ENCODE measurements at regions not wholly inside any gene's neighbourhood (a gene's known extent, or its start where the extent isn't known, plus 50 kb on each side); places are given as distances from the start of the nearest gene placed in this dataset.

DNA sequence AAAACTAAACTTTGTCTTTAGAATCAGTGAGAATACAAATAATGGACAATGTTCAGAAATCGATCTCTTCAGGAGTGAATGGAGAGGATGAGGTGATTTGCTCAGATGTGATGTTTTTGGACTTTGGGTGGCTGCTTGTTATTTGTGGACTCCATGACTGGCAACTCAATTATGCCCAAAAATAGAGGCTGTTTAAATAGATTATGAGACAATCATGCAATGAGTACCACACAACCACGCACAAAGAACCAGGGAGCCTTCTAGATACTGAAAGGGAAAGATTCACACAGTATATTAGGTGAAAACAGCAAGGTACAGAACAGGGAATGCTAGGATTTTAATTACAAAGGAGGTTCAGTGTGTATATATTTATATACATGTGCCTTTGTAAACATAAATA, 141.3 kb upstream of the ANK3 start:
- no peak for TF ChIP-seq EZH2 (IDR thresholded peaks at IDR 0.05; ENCODE audit: borderline replicate concordance, low read length)
- TF ChIP-seq, protein P1, sequence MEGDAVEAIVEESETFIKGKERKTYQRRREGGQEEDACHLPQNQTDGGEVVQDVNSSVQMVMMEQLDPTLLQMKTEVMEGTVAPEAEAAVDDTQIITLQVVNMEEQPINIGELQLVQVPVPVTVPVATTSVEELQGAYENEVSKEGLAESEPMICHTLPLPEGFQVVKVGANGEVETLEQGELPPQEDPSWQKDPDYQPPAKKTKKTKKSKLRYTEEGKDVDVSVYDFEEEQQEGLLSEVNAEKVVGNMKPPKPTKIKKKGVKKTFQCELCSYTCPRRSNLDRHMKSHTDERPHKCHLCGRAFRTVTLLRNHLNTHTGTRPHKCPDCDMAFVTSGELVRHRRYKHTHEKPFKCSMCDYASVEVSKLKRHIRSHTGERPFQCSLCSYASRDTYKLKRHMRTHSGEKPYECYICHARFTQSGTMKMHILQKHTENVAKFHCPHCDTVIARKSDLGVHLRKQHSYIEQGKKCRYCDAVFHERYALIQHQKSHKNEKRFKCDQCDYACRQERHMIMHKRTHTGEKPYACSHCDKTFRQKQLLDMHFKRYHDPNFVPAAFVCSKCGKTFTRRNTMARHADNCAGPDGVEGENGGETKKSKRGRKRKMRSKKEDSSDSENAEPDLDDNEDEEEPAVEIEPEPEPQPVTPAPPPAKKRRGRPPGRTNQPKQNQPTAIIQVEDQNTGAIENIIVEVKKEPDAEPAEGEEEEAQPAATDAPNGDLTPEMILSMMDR (IDR thresholded peaks at IDR 0.05; ENCODE audit: low read length), result no peak
- Histone ChIP-seq H4K20me1 (ENCODE audit: insufficient read depth, low read length) (no peaks in the 10 kb centered on the region), H3K36me3 (ENCODE audit: insufficient read depth, low read length) (no peaks in the 10 kb centered on the region), H3K79me2 (ENCODE audit: insufficient read depth, low read length) (no peaks in the 10 kb centered on the region), H3K9me3 (ENCODE audit: low read length) (no peaks in the 10 kb centered on the region), H3K4me3 (ENCODE audit: low read depth, low read length, poor library complexity, severe bottlenecking) (no peak overlapping the region), H3F3A (ENCODE audit: insufficient read depth, low read length) (no peaks in the 10 kb centered on the region), H3K4me1 (ENCODE audit: insufficient read depth, low read length, severe bottlenecking) (no peaks in the 10 kb centered on the region), H3K27me3 (ENCODE audit: insufficient read depth, low read length) (no peaks in the 10 kb centered on the region), H3K9ac (ENCODE audit: low read length) (no peak overlapping the region), H2AFZ (ENCODE audit: low read length) (no peak overlapping the region), H3K27ac (ENCODE audit: low read depth, low read length, poor library complexity, severe bottlenecking) (no peak overlapping the region), H3K9me2 (ENCODE audit: low read depth, low read length) (no peaks in the 10 kb centered on the region), H3K4me2 (ENCODE audit: low read length) (no peak overlapping the region)

DNA sequence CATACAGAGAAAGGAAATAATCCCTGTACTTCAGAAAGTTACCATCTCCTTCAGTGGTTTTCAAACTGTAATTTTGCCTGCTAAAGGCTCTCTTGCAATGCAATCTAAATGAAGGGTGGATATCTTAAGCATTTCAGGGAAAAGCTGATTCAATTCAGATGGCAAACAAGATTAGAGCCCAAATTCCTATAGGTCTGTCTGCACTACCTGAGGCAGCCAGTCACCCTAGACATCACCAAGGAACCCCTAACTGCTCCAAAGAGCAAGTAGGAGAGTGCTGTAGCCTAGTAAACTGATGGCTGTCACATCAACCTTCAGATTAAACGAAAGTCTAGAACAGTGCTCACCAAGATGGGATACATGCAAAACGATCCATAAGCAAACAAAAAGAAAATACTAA, 138.0 kb upstream of the ANK3 start:
- no peaks in the 10 kb centered on the region for H3K27me3 ChIP-seq (ENCODE audit: insufficient read depth, low read length)
- no peaks in the 10 kb centered on the region for H3K9me2 ChIP-seq (ENCODE audit: low read depth, low read length)
- H3K27ac ChIP-seq (ENCODE audit: low read depth, low read length, poor library complexity, severe bottlenecking), result no peak overlapping the region
- H2AFZ ChIP-seq (ENCODE audit: low read length), result no peak overlapping the region
- no peaks in the 10 kb centered on the region for H3K4me1 ChIP-seq (ENCODE audit: insufficient read depth, low read length, severe bottlenecking)
- no peaks in the 10 kb centered on the region for H4K20me1 ChIP-seq (ENCODE audit: insufficient read depth, low read length)
- no peak overlapping the region for H3K4me2 ChIP-seq (ENCODE audit: low read length)
- no peak overlapping the region for H3K9ac ChIP-seq (ENCODE audit: low read length)
- H3F3A ChIP-seq (ENCODE audit: insufficient read depth, low read length), result no peaks in the 10 kb centered on the region
- H3K9me3 ChIP-seq (ENCODE audit: low read length), result no peaks in the 10 kb centered on the region
- H3K4me3 ChIP-seq (ENCODE audit: low read depth, low read length, poor library complexity, severe bottlenecking), result no peak overlapping the region
- no peaks in the 10 kb centered on the region for H3K36me3 ChIP-seq (ENCODE audit: insufficient read depth, low read length)
- TF ChIP-seq EZH2 (IDR thresholded peaks at IDR 0.05; ENCODE audit: borderline replicate concordance, low read length), result no peak
- TF ChIP-seq, protein P1 (IDR thresholded peaks at IDR 0.05; ENCODE audit: low read length), result no peak
- no peaks in the 10 kb centered on the region for H3K79me2 ChIP-seq (ENCODE audit: insufficient read depth, low read length)

DNA sequence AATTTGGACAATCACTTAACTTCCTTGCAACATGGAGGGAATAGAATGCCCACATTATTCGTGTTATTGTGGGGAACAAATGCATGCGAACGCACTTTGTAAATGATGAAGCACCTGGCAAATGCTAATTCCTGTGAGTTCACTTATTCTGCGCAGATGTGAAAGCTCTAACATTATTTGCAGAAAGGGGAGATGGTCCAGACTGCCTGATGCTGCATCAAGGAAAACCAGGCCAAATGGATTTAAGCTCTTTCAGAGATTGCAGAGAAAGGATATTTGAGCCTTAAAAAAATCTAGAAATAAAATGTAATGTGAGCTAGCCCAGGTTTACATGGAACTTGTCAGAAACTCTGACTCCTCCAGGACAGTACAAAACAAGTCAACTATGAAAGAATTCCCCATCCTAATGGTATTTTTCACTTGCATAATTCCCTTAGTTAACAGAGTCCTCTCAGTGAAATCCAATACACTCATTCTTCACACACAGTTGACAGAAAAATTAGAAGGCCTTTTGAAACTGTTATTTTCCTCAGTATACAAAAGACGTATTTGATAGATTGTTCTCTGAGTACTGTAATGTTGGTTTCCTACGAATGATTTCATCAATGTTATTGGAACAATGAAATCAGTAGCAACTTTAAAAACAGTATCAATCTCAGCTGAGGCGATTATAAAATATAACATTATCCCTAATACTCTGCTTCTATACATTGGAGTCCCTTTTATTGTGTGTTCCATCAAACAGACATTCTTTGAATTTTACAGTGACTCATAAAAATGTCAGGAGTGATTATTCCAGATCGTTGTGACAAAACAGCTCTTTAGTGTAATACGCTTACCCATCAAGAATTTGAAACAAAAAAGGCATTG, 136.3 kb upstream of the ANK3 start:
- no peaks in the 10 kb centered on the region for H3K79me2 ChIP-seq (ENCODE audit: insufficient read depth, low read length)
- H3K36me3 ChIP-seq (ENCODE audit: insufficient read depth, low read length), result no peaks in the 10 kb centered on the region
- H3K9me3 ChIP-seq (ENCODE audit: low read length), result no peaks in the 10 kb centered on the region
- TF ChIP-seq, protein P1 (IDR thresholded peaks at IDR 0.05; ENCODE audit: low read length), result no peak
- no peak for TF ChIP-seq EZH2 (IDR thresholded peaks at IDR 0.05; ENCODE audit: borderline replicate concordance, low read length)
- H3K27me3 ChIP-seq (ENCODE audit: insufficient read depth, low read length), result no peaks in the 10 kb centered on the region
- no peaks in the 10 kb centered on the region for H4K20me1 ChIP-seq (ENCODE audit: insufficient read depth, low read length)
- no peaks in the 10 kb centered on the region for H3K9me2 ChIP-seq (ENCODE audit: low read depth, low read length)
- no peak overlapping the region for H3K27ac ChIP-seq (ENCODE audit: low read depth, low read length, poor library complexity, severe bottlenecking)
- no peak overlapping the region for H3K4me3 ChIP-seq (ENCODE audit: low read depth, low read length, poor library complexity, severe bottlenecking)
- no peak overlapping the region for H2AFZ ChIP-seq (ENCODE audit: low read length)
- H3K4me2 ChIP-seq (ENCODE audit: low read length), result no peak overlapping the region
- H3K9ac ChIP-seq (ENCODE audit: low read length), result no peak overlapping the region
- no peaks in the 10 kb centered on the region for H3F3A ChIP-seq (ENCODE audit: insufficient read depth, low read length)
- H3K4me1 ChIP-seq (ENCODE audit: insufficient read depth, low read length, severe bottlenecking), result no peaks in the 10 kb centered on the region
